GM23338 (cell line): ENCODE measurements at regions not wholly inside any gene's neighbourhood (a gene's known extent, or its start where the extent isn't known, plus 50 kb on each side); places are given as distances from the start of the nearest gene placed in this dataset.
"Not testable (repeated sequence)": the region's sequence is repeated elsewhere in the genome, so short reads cannot be mapped to it uniquely, and the experiment has no call there.

Experiments
- ATAC-seq: fragments of 200-7000 bp; cut with Tn5 transposase; 3 replicates; pipeline ENCODE4 v1.9.1; 2020
- DNase-seq: peaks from one replicate; pipeline ENCODE4 v3.0.0-alpha.2; 2015; ENCODE audit warnings: low spot score
- H2AFZ ChIP-seq: fragments of 200-600 bp; sonication (generic); 2 replicates; pipeline ENCODE4 v1.8.0; 2016; ENCODE audit warnings: antibody characterized with exemption, mild to moderate bottlenecking, moderate library complexity
- H3F3A ChIP-seq: fragments of 200-600 bp; sonication (generic); replicated peaks from 2 replicates; pipeline ENCODE4 v1.8.0; 2017; ENCODE audit warnings: antibody characterized with exemption, mixed run types, low read depth
- H3K27ac ChIP-seq: fragments of 200-600 bp; sonication (generic); 2 replicates; pipeline ENCODE4 v1.6.1; 2016; ENCODE audit warnings: low read depth
- H3K27me3 ChIP-seq: fragments of 200-600 bp; sonication (generic); 2 replicates; pipeline ENCODE4 v1.8.0; 2016; ENCODE audit warnings: mild to moderate bottlenecking, mixed run types, moderate library complexity; ENCODE audit not compliant: insufficient read depth
- H3K36me3 ChIP-seq: fragments of 200-600 bp; sonication (generic); 2 replicates; pipeline ENCODE4 v1.8.0; 2016; ENCODE audit warnings: mild to moderate bottlenecking; ENCODE audit not compliant: insufficient read depth
- H3K4me1 ChIP-seq: fragments of 200-600 bp; sonication (generic); 2 replicates; pipeline ENCODE4 v1.8.0; 2016; ENCODE audit warnings: mild to moderate bottlenecking, moderate library complexity; ENCODE audit not compliant: insufficient read depth
- H3K4me2 ChIP-seq: fragments of 200-600 bp; sonication (generic); 2 replicates; pipeline ENCODE4 v1.7.1; 2017; ENCODE audit warnings: mixed run types
- H3K4me3 ChIP-seq: fragments of 200-600 bp; sonication (generic); 2 replicates; pipeline ENCODE4 v1.6.1; 2016; ENCODE audit warnings: mixed run types
- H3K79me2 ChIP-seq: fragments of 200-600 bp; sonication (generic); replicated peaks from 2 replicates; pipeline ENCODE4 v1.8.0; 2017; ENCODE audit warnings: mild to moderate bottlenecking; ENCODE audit not compliant: insufficient read depth
- H3K9me2 ChIP-seq: fragments of 200-600 bp; sonication (generic); 2 replicates; pipeline ENCODE4 v1.8.0; 2017; ENCODE audit not compliant: insufficient read depth
- H4K20me1 ChIP-seq: fragments of 200-600 bp; sonication (generic); replicated peaks from 2 replicates; pipeline ENCODE4 v1.8.0; 2017; ENCODE audit warnings: mild to moderate bottlenecking; ENCODE audit not compliant: insufficient read depth
- H3K27ac Mint-ChIP-seq: 2 replicates; pipeline ENCODE4 v1.8.0; 2020; ENCODE audit warnings: inconsistent platforms, mild to moderate bottlenecking, moderate library complexity, mixed read lengths
- H3K27me3 Mint-ChIP-seq: 3 replicates; pipeline ENCODE4 v1.8.0; 2022; ENCODE audit warnings: low read depth, mild to moderate bottlenecking, moderate library complexity, mixed read lengths, inconsistent platforms; ENCODE audit not compliant: insufficient read depth, poor library complexity
- H3K36me3 Mint-ChIP-seq: 3 replicates; pipeline ENCODE4 v1.8.0; 2021; ENCODE audit warnings: low read depth, mild to moderate bottlenecking, inconsistent platforms, moderate library complexity, mixed read lengths
- H3K4me1 Mint-ChIP-seq: 3 replicates; pipeline ENCODE4 v1.8.0; 2020; ENCODE audit warnings: mild to moderate bottlenecking, inconsistent platforms, mixed read lengths
- H3K4me3 Mint-ChIP-seq: 3 replicates; pipeline ENCODE4 v1.8.0; 2021; ENCODE audit warnings: moderate library complexity, mild to moderate bottlenecking, inconsistent platforms, mixed read lengths
- H3K9me3 Mint-ChIP-seq: 3 replicates; pipeline ENCODE4 v1.8.0; 2020; ENCODE audit warnings: moderate library complexity, mild to moderate bottlenecking, inconsistent platforms, mixed read lengths
- EZH2 ChIP-seq: fragments of 200-600 bp; sonication (generic); IDR thresholded peaks from one replicate; pipeline ENCODE4 v1.8.0; 2017; ENCODE audit warnings: antibody characterized with exemption, mild to moderate bottlenecking, low read depth; ENCODE audit not compliant: unreplicated experiment
- EZH2phosphoT487 ChIP-seq: fragments of 200-600 bp; sonication (generic); IDR thresholded peaks from one replicate; pipeline ENCODE4 v1.8.1; 2018; ENCODE audit warnings: antibody characterized with exemption; ENCODE audit not compliant: unreplicated experiment
- JUNB ChIP-seq: IDR thresholded peaks from one replicate; pipeline ENCODE4 v1.6.1; 2016; ENCODE audit warnings: antibody characterized with exemption; ENCODE audit not compliant: unreplicated experiment
- POLR2AphosphoS5 ChIP-seq: IDR thresholded peaks from 2 replicates; pipeline ENCODE4 v1.6.1; 2016; ENCODE audit warnings: antibody characterized with exemption, low read depth
- STAT1 ChIP-seq: IDR thresholded peaks from one replicate; pipeline ENCODE4 v1.6.1; 2016; ENCODE audit warnings: antibody characterized with exemption; ENCODE audit not compliant: unreplicated experiment
- ZNF331 ChIP-seq: fragments of 250-450 bp; sonication (Bioruptor Pico); IDR thresholded peaks from 2 replicates; pipeline ENCODE4 v1.5.0; 2020; ENCODE audit warnings: low read depth, mild to moderate bottlenecking, moderate library complexity
- TF ChIP-seq, protein P1 (sequence below): IDR thresholded peaks from 2 replicates; pipeline ENCODE4 v1.6.1; 2016; ENCODE audit warnings: antibody characterized with exemption
- TF ChIP-seq, protein P2 (sequence below): IDR thresholded peaks from one replicate; pipeline ENCODE4 v1.6.1; 2018; ENCODE audit warnings: antibody characterized with exemption; ENCODE audit not compliant: unreplicated experiment
- TF ChIP-seq, protein P3 (sequence below), 2 experiments: fragments of 200-600 bp in 1 of 2; sonication (generic) in 1 of 2; conservative IDR thresholded peaks; 2 replicates each; pipeline versions ENCODE4 v1.5.1 to v1.6.1; 2016 to 2017; ENCODE audit warnings: antibody characterized with exemption in 2 of 2, low read depth in 2 of 2, mild to moderate bottlenecking in 2 of 2, moderate library complexity in 1 of 2

DNA sequence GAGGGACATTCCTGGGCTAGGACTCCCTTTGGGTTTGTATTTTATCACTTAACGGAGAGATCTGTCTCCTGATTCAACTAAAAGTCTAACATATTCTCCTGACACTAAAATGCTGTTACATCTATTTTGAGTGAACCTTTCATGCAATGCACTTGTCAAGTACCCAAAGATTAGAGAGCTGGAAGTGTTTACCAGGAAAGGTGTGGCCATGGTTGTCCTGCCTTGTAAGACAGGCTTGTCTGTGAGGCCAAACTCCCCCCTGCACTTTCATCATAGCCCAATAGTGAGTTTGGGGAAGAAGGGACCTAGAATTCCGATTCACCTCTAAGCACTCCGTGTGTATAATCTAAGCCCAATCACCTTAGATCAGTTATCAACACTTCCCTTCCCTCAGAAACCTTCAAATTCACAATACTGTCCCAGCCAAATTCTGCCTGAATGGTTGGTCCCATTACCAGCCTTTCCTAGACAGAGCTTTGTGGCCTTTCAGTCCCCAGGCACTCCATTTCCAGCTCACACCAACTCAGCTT lies 162.6 kb upstream of the NAMPT start (continued):
- TF ChIP-seq, protein P1, sequence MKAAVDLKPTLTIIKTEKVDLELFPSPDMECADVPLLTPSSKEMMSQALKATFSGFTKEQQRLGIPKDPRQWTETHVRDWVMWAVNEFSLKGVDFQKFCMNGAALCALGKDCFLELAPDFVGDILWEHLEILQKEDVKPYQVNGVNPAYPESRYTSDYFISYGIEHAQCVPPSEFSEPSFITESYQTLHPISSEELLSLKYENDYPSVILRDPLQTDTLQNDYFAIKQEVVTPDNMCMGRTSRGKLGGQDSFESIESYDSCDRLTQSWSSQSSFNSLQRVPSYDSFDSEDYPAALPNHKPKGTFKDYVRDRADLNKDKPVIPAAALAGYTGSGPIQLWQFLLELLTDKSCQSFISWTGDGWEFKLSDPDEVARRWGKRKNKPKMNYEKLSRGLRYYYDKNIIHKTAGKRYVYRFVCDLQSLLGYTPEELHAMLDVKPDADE = no peak
- no peak for TF ChIP-seq POLR2AphosphoS5
- TF ChIP-seq EZH2phosphoT487 = no peak
- TF ChIP-seq, protein P2, sequence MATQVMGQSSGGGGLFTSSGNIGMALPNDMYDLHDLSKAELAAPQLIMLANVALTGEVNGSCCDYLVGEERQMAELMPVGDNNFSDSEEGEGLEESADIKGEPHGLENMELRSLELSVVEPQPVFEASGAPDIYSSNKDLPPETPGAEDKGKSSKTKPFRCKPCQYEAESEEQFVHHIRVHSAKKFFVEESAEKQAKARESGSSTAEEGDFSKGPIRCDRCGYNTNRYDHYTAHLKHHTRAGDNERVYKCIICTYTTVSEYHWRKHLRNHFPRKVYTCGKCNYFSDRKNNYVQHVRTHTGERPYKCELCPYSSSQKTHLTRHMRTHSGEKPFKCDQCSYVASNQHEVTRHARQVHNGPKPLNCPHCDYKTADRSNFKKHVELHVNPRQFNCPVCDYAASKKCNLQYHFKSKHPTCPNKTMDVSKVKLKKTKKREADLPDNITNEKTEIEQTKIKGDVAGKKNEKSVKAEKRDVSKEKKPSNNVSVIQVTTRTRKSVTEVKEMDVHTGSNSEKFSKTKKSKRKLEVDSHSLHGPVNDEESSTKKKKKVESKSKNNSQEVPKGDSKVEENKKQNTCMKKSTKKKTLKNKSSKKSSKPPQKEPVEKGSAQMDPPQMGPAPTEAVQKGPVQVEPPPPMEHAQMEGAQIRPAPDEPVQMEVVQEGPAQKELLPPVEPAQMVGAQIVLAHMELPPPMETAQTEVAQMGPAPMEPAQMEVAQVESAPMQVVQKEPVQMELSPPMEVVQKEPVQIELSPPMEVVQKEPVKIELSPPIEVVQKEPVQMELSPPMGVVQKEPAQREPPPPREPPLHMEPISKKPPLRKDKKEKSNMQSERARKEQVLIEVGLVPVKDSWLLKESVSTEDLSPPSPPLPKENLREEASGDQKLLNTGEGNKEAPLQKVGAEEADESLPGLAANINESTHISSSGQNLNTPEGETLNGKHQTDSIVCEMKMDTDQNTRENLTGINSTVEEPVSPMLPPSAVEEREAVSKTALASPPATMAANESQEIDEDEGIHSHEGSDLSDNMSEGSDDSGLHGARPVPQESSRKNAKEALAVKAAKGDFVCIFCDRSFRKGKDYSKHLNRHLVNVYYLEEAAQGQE = no peak
- no peak for TF ChIP-seq EZH2
- TF ChIP-seq ZNF331 (CRISPR knock-in tag) = no peak
- no peak for TF ChIP-seq STAT1
- TF ChIP-seq JUNB = no peak
- TF ChIP-seq, protein P3, sequence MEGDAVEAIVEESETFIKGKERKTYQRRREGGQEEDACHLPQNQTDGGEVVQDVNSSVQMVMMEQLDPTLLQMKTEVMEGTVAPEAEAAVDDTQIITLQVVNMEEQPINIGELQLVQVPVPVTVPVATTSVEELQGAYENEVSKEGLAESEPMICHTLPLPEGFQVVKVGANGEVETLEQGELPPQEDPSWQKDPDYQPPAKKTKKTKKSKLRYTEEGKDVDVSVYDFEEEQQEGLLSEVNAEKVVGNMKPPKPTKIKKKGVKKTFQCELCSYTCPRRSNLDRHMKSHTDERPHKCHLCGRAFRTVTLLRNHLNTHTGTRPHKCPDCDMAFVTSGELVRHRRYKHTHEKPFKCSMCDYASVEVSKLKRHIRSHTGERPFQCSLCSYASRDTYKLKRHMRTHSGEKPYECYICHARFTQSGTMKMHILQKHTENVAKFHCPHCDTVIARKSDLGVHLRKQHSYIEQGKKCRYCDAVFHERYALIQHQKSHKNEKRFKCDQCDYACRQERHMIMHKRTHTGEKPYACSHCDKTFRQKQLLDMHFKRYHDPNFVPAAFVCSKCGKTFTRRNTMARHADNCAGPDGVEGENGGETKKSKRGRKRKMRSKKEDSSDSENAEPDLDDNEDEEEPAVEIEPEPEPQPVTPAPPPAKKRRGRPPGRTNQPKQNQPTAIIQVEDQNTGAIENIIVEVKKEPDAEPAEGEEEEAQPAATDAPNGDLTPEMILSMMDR (conservative IDR thresholded peaks at IDR 0.05; ENCODE audit: low read depth in 2 of 2) = no peak

DNA sequence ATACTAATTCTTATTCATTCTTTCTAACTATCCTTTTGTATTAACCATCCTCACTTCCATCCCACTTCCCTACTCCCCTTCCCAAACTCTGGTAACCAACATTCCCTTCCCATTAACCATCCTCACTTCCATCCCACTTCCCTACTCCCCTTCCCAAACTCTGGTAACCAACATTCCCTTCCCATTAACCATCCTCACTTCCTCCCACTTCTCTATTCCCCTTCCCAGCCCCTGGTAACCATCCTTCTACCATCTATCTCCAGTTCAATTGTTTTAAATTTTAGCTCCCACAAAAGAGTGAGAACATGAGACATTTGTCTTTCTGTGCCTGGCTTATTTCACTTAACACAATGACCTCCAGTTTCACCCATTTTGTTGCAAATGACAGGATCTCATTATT lies 160.6 kb upstream of the NAMPT start:
- not testable (repeated sequence) for H3K9me3 Mint-ChIP-seq, ATAC-seq, H2AFZ ChIP-seq, H3K4me3 Mint-ChIP-seq, H3K36me3 Mint-ChIP-seq, H3K4me1 Mint-ChIP-seq, H4K20me1 ChIP-seq, H3K4me1 ChIP-seq, H3K27me3 Mint-ChIP-seq, H3K27ac ChIP-seq, H3K4me3 ChIP-seq, DNase-seq, H3K27me3 ChIP-seq, H3K79me2 ChIP-seq, H3K36me3 ChIP-seq, H3K27ac Mint-ChIP-seq, H3K4me2 ChIP-seq, H3F3A ChIP-seq
- H3K9me2 ChIP-seq = peaks cover 23% of the 10 kb centered on the region; the same call in 1 of the 2 replicates
